GM18519 (cell line): ENCODE measurements at regions not wholly inside any gene's neighbourhood (a gene's known extent, or its start where the extent isn't known, plus 50 kb on each side); places are given as distances from the start of the nearest gene placed in this dataset.

Source experiments
- ATAC-seq: cut with Tn5 transposase; IDR thresholded peaks from one replicate; pipeline ENCODE4 v1.9.1; 2021; ENCODE audit warnings: mild to moderate bottlenecking, moderate library complexity; ENCODE audit not compliant: unreplicated experiment, low FRiP score

GRCh38 chr20:58071298-58071697, 157.2 kb downstream of the ANKRD60 start:
- no peak for ATAC-seq

- no peak for ATAC-seq
Measured at GRCh38 chr20:58070664-58071196, 157.7 kb downstream of the ANKRD60 start.

- ATAC-seq, result no peak
Measured at GRCh38 chr20:58069796-58070663, 158.4 kb downstream of the ANKRD60 start.

GRCh38 chr20:58069207-58069606, 159.2 kb downstream of the ANKRD60 start:
- ATAC-seq, result no peak

GRCh38 chr20:58065508-58066361, 162.7 kb downstream of the ANKRD60 start:
- ATAC-seq, result no peak

DNA sequence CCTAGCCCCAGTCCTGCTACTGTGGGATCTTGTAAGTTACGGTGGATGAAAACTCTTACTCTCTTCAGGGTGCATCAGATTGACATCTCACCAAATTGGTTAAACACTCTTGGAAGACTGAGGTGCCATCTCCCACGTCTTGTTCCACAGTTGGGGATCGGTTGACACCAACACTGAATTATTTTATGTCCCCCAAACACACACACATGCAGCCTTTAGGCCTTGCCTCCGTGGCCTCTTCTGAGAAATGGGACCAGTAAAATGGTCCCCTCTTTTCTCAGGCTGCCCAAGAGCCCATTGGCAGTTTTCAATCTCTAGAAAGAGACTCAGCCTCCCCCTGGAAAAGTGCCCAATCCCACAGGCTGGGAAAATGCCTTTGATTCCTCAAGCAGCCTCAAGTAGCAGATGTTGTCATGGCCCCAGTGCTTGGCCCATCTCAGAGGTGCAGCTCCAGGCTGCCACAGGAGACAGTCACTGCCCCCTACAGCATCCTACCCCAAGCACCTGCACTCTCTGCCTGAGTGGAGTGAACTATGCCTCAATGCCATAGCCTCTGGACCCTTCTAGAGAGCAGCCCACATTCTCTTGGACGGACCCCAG, 163.9 kb downstream of the ANKRD60 start:
- no peak for ATAC-seq

GRCh38 chr20:58059260-58059544, 169.3 kb downstream of the ANKRD60 start:
- ATAC-seq, result no peak

GRCh38 chr20:58058421-58059259, 169.8 kb downstream of the ANKRD60 start:
- no peak for ATAC-seq

DNA sequence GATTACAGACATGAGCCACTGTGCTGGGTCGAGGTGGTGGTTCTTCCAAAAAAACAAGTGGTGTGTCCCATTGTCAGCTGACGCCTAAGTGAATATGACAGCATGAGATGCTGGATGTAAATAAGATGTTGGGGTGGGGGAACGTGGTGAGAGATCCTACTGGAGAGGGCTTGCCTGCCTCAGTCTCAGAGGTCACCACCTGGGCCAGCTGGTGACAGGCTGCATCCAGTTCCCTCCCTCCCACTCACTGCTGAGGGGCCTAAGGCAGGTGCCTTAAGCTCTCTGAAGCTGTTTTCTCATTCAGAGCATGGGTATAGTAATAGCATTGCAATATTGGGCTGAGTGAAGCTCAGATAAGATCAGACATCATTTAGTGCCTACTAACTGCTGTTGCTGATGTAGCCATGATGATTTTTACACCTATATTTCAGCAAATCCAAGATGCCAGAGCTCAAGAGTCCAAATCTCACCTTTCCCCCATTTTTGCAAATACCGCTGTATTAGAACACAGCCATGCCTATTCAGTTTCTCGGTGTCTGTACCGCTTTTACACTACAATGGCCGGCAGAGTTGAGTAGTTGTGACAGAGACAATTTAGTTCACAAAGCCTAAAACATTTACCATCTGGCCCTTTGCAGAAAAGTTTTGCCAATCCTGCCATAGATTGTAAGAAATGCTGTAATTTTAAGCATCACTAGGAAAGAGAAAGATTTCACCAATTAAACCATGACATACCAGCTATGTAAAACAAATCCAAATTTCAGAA, 171.3 kb downstream of the ANKRD60 start:
- ATAC-seq, result no peak

GRCh38 chr20:58056021-58056591, 172.3 kb downstream of the ANKRD60 start:
- no peak for ATAC-seq

DNA sequence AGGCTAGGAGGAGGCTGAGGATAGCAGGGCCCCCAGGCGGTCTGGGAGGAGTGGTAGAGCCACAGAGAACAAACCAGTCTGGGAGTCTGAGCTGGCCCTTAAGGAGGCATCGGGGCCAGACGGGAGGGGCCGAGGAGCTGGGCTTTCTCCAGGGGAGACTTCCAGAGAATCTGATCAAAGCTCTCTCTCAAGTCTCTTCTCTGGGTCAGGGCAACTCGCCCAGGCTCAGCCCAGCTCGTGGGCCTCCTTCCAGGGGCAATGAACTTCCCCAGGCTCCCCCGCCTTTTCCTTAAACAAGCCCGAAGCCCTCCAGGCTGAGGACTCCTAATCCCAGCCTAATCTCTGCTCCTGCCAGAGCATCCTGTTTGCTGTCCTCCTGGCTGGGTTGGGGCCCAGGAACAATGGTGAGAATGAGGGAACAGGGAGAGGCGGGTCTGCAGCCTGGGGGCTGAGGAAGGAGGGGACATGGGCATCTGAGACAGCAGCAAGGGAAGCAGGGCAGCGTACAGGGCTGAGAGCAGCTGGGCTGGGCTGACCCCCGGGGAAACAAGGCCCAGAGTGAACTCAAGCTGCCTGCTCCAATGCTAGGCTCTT, 173.6 kb downstream of the ANKRD60 start:
- no peak for ATAC-seq

DNA sequence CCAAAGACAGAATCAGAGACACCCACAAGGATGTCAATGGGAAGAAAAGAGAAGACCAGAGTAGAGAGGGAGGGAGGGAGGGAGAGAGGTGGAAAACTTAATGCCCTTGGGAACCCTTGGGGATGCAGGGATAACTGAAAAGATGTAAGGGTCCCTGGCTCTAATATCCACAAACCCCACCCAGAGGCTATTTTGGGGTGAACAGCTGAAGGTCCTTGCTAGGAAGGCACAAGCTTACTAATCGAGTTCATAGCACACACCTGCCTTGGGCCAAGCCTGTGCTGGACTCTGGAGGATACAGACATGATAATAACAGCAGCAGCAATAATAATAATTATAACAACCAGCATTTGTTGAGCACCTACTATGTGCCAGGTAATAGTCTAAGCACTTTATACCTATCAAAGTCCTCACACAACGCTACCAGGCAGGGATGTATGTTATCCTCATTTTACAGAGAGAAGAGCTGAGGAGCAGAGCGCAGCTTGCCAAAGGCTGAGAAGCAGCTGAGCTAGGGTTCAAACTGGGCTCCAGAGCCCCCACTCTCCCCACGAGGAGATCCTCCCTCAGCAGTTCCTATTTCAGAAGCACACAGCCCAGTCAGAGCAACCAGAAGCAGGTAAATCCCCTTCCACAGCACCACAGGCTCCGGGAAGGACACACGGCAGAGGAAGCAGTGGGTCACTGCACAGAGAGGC, 174.2 kb downstream of the ANKRD60 start:
- ATAC-seq, result no peak

DNA sequence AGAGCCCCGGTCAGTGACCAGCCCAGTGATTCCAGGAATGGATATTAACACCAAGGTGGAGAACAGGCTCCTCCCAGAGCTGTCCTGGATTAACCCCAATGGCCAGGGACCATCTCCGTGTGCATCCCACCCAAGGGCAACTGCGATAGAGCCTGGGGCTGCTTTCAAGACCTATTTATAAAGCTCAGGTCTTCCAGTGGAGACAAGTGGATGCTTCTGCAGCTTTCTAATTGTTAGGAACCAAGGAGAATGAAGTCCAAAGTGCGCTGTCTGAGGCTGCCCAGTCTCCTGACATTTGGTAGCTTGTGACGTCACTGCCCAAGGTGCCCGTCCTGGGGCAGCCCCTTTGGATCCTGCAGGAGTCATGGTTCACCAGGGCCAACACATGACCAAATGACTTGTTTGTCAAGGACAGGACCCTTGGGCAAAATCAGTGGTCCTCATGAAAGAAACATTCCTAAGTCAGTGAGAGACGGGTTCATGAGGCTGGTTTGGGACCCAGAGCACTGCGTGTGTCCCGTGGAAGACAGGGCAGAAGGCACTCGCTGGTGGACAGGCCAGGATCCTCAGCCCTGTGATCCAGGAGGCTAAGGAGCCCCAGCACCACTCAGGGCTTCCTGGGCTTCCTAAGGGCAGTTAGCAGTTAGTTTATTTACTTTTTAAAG, 174.9 kb downstream of the ANKRD60 start:
- no peak for ATAC-seq

DNA sequence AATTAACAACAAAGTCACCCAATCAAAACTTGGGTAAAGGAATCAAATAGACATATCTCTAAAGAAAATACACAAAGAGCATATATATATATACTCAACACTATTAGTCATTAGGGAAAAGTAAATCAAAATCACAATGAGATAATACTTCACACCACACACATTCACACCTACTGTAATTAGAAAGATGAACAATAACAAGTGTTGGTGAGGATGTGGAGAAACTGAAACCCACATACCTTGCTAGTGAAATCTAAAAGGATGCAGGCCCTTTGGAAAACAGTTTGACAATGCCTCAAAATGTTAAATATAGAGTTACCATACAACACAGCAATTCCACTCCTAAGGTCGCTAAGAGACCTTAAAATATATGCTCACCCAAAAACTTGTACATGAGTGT, 177.1 kb downstream of the ANKRD60 start:
- ATAC-seq, result no peak

GRCh38 chr20:58048096-58048702, 180.3 kb downstream of the ANKRD60 start:
- no peak for ATAC-seq

- ATAC-seq, result no peak
Measured at GRCh38 chr20:58046311-58046710, 182.1 kb downstream of the ANKRD60 start.

GRCh38 chr20:58045579-58045978, 182.9 kb downstream of the ANKRD60 start:
- ATAC-seq, result no peak
